ENCODE measurements at regions not wholly inside any gene's neighbourhood (a gene's known extent, or its start where the extent isn't known, plus 50 kb on each side); places are given as distances from the start of the nearest gene placed in this dataset.

GRCh38 chr2:129653246-129653645 is 326.2 kb upstream of the RAB6C start:
- DNase-seq: no peak

DNA sequence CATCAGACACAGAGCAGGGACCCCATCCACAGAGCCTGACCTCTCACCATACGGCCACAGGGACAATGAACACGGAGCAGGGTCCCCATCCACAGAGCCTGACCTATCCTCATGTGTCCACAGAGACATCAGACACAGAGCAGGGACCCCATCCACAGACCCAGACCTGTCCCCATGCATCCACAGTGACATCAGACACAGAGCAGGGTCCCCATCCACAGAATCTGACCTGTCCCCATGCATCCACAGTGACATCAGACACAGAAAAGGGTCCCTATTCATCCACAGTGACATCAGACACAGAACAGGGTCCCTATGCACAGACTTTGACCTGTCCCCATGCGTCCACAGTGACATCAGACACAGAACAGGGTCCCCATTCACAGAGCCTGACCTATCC is 325.1 kb upstream of the RAB6C start:
- no peak for DNase-seq

DNA sequence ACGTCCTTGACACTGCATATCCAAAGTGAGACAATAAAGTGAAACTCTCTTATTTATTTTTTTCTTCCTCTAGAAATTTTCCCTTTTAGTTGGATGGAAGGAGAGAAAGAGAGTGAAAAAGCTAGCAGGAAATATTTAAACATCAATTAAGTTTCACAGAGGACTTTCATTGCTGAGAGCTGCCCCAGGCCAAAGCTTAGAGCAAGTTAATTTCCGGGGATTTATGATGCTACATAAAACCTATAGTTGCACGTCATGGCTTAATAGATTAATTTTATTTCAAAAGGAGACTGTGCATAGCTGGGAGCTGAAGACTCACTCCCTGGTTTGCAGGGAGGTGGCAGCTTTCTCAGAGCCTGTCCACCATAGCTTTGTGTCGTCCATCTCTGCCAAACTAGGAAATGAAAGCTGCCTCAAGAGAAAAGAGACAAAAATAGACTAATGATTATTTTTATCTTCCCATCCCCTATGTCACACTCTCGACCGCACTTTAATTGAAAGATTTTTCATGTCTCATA is 323.3 kb upstream of the RAB6C start:
- DNase-seq: no peak

DNA sequence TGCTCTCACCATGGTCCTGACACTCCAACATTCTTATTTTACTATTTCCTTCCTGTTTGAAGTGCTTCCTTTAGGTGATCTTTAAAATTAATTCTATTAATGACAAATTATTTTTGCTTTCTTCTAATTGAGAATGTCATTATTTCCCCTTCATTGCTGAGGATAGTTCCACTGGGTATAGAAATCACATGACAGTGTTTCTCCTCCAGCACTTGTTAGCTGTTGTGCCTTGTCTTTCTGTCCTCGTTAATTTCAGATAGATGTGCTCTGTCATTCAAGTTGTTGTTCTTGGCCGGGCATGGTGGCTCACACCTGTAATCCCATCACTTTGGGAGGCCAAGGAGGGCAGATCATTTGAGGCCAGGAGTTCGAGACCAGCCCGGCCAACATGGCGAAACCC is 321.0 kb upstream of the RAB6C start:
- no peak for DNase-seq

DNA sequence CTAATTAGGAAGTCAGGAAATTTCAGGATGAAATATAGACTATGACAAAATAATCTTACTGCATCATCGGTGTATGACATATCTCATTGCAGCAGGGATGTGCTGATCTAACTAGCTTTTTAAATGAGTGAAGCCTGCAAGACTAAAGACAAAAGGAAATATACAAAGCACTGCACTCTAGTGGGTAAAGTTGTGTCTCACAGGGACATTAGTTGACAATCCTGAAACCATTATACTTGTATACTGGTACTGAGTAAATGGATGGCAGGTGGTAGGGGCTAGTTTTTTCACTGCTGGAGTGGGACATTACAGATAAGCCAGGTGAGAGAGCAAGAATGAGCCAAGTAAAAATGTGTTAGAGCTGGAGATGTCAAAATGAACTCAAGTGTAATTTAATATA is 317.5 kb upstream of the RAB6C start:
- DNase-seq: no peak

GRCh38 chr2:129667577-129667976 is 311.9 kb upstream of the RAB6C start:
- DNase-seq: no peak

GRCh38 chr2:129672521-129672920 is 306.9 kb upstream of the RAB6C start:
- no peak for DNase-seq

DNA sequence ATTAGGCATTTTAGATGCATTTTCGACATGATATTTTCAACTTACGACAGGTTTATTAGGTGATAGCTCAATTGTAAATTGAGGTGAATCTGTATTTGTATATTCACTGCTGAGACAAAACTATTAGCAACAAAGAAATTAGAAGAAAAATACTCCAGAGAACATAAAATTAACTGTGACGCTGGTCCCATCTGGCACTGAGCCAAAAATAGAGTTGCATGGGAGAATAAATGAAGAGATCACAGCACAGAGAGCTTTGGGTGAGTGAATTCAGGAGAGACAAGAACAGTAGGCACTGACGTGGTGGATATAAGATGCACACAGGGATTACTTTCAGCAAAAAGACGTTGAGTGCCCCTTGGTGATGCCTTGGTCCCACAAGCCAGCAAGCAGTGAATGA is 306.2 kb upstream of the RAB6C start:
- no peak for DNase-seq

- no peak for DNase-seq
Measured at GRCh38 chr2:129673847-129674711, 305.4 kb upstream of the RAB6C start.

- DNase-seq: no peak
Measured at GRCh38 chr2:129678751-129679150, 300.7 kb upstream of the RAB6C start.

DNA sequence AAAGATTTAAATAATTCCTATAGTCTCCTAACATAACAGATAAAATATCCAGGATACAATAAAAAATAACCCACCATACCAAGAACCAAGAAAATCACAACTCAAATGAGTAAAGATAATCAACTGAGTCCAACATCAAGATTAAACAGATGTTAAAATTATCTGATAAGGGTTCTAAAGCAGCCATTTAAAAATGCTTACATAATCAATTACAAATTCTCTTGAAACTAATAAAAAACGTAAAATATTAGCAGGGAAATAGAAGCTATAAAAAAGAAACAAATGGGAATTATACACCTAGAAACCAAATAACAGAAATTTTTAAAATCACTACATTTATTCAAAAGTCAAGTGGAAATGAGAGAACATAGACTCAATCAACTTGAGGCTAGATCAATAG is 297.7 kb upstream of the RAB6C start:
- DNase-seq: no peak

DNA sequence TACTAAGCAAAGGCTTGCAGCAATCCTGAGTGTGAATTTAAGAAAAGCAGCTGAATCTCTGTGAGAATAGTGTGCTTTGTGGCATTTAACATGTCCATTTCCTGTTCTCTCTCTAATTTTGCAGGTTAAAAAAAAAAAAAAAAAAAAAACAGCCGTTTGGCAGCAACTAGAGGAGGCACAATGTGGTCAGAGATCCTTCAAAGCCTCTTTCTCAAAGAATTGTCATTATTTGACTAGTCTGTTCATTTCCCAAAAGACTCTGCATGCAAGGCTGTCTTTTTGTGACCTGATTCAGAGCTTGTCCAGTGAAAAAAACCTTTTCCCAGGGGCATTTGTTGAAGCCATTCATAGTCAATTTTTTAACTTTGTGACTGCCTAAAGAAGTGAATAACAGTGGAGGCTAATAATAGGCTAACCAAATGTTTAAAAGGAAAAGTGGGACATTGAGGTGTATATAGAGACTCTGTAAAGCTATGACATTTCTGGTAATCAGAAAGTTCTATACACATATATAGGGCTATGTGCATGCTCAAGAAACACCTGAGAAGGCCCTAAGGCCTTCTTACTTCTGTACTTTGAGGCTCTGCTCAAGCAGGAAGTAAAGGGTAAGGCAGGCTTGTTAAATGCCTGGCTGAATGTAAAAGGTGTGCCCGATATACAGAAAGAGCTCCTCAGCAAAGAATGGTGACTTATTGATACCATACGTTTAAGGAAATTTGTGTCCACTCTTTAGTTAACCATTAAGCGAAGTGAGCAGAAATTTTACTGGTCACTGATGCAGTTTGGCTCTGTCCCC is 289.6 kb upstream of the RAB6C start:
- no peak for DNase-seq

- no peak for DNase-seq
Measured at GRCh38 chr2:129695496-129695895, 284.0 kb upstream of the RAB6C start.

DNA sequence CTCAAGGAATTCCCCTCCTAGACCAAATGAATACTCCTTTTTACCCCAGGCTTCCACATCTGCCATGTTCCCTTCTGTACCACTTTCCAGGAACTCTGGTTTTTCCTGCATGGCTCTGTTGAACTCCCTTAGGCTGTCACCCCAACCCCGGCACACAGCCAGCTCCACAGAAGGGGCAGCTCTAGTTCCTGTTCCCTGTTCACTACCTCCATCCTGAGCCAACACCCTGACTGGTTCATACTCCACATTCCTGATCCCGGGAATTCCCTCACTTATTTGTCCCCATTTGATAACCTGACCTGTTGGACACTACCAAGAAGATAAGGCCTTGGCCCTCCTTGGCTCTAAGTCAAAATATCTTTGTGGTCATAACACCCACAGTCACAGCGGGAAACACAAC is 280.9 kb upstream of the RAB6C start:
- DNase-seq: no peak

DNA sequence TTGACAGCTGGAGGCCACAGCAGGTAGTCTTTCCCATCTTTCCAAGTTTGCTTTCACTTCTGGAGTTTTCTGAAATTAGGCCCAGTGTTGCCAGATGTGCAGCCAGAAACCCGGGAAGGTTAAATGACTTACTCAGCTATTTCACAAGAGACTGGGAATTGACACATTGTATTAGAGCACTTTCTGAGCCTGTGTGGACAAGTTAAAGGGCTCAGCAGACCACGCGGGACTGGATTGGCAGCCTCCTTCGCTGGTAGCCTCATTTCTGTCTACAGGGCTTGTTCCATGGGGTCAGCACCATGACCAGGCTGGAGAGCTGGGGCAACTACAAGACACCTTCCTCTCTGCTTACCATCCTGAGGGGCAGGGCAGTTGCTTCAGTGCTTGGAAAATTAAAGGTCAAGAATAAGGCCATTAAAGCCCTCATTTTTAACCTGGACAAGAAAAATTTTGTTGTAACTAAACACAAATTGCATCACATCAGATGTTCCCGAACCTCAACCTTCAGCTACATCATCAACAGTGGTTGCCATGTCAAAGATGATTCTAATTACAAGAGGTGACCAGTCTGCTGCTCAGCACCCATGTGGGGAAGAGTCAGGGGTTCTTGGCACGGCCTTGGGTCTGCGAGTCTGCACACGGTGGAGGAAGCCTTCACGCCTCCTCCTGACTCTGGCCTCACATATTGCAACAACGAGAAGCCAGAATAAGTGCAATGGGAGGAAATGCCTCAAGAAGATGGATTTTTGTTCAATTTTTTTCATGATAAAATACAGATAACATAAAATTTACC is 279.5 kb upstream of the RAB6C start:
- DNase-seq: no peak

- no peak for DNase-seq
Measured at GRCh38 chr2:129702416-129703176, 276.9 kb upstream of the RAB6C start.

DNA sequence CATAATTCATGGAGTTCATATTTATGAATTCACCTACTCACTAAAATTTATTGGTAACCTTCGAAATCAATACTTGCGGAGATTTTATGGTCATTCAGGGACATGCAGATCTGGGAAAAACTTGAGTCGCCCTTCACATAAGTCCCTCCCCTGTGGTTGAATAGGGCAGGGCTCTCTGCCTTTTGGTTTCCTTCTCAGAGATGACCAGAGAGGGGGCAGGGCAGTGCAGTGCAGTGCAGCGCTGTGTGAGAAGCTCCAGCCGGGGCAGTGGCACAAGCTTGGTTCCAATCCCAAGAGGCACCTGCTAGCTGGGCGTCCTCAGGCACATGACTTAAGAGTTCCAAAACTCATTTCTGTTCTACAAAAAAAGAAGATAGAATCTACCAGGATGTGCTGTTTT is 274.4 kb upstream of the RAB6C start:
- DNase-seq: no peak

GRCh38 chr2:129707800-129708199 is 271.7 kb upstream of the RAB6C start:
- DNase-seq: no peak

- no peak for DNase-seq
Measured at GRCh38 chr2:129708221-129708967, 271.1 kb upstream of the RAB6C start.

- no peak for DNase-seq
Measured at GRCh38 chr2:129709001-129709955, 270.2 kb upstream of the RAB6C start.

Data from left hindlimb (tissue), 1 donor.